ENCODE measurements at regions not wholly inside any gene's neighbourhood (a gene's known extent, or its start where the extent isn't known, plus 50 kb on each side); places are given as distances from the start of the nearest gene placed in this dataset.

DNA sequence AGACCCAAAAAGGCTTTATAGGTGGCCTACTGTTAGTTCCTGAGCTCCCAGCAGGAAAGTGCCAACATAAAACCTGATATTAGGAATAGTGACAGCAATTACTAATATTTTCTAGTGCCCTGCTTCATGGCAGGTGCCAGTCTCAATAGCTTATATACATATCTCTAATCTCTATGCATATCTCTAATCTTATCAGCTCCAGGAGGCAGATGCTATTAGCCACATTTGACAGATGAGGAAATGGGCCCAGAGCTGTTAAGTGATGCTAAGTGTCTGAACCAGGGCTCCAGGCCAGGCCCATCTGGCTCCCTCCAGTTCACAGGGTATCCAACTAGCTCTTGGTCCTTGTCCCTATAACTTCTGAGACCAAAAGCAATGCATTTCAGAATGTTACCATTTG is 142.5 kb downstream of the CHIC2 start:
- Histone ChIP-seq H3K36me3 (ENCODE audit: control insufficient read depth in 1 of 2, insufficient read depth in 2 of 2, low read length in 2 of 2) (no peaks in the 10 kb centered on the region), H3K4me1 (ENCODE audit: control insufficient read depth in 1 of 2, insufficient read depth in 2 of 2, low read length in 2 of 2) (peaks cover 0 to 6% of the 10 kb centered on the region in 2 experiments; a peak in 2 of 4 replicates), H3K27ac (ENCODE audit: low read depth, low read length) (no peak overlapping the region), H3K9me3 (ENCODE audit: control insufficient read depth in 1 of 2, insufficient read depth in 1 of 2, low read depth in 1 of 2, low read length in 2 of 2) (no peaks in the 10 kb centered on the region), H3K4me2 (ENCODE audit: low read length) (no peak overlapping the region), H3K9me2 (ENCODE audit: insufficient read depth) (no peaks in the 10 kb centered on the region), H2AFZ (ENCODE audit: low read depth, low read length, poor library complexity, severe bottlenecking) (no peak overlapping the region), H3K9ac (ENCODE audit: low read length) (no peak overlapping the region), H3K27me3 (ENCODE audit: insufficient read depth, low read length) (no peaks in the 10 kb centered on the region), H4K20me1 (ENCODE audit: insufficient read depth) (no peaks in the 10 kb centered on the region), H3K79me2 (ENCODE audit: insufficient read depth, low read length) (no peaks in the 10 kb centered on the region), H3K4me3 (replicated peaks in 1 of 2; ENCODE audit: low read depth in 1 of 2, low read length in 2 of 2) (no peak overlapping the region)
- ATAC-seq (no peak), DNase-seq (ENCODE audit: low read depth, low spot score) (no peak)
- TF ChIP-seq, protein P1, sequence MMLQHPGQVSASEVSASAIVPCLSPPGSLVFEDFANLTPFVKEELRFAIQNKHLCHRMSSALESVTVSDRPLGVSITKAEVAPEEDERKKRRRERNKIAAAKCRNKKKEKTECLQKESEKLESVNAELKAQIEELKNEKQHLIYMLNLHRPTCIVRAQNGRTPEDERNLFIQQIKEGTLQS (IDR thresholded peaks at IDR 0.05), result no peak
- no peak for TF ChIP-seq POLR2A (IDR thresholded peaks at IDR 0.05; ENCODE audit: borderline replicate concordance, extremely low read depth, insufficient read depth, insufficient read length)
- TF ChIP-seq POLR2AphosphoS5 (IDR thresholded peaks at IDR 0.05; ENCODE audit: low read depth, low read length), result no peak
- TF ChIP-seq, protein P2, sequence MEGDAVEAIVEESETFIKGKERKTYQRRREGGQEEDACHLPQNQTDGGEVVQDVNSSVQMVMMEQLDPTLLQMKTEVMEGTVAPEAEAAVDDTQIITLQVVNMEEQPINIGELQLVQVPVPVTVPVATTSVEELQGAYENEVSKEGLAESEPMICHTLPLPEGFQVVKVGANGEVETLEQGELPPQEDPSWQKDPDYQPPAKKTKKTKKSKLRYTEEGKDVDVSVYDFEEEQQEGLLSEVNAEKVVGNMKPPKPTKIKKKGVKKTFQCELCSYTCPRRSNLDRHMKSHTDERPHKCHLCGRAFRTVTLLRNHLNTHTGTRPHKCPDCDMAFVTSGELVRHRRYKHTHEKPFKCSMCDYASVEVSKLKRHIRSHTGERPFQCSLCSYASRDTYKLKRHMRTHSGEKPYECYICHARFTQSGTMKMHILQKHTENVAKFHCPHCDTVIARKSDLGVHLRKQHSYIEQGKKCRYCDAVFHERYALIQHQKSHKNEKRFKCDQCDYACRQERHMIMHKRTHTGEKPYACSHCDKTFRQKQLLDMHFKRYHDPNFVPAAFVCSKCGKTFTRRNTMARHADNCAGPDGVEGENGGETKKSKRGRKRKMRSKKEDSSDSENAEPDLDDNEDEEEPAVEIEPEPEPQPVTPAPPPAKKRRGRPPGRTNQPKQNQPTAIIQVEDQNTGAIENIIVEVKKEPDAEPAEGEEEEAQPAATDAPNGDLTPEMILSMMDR (IDR thresholded peaks at IDR 0.05 in 2 of 3, conservative IDR thresholded peaks at IDR 0.05 in 1 of 3; ENCODE audit: borderline replicate concordance in 1 of 3, insufficient read depth in 1 of 3, low read depth in 2 of 3, low read length in 2 of 3), result no peak
- TF ChIP-seq EGR1 (IDR thresholded peaks at IDR 0.05; ENCODE audit: low read depth), result no peak
- TF ChIP-seq, protein P3, sequence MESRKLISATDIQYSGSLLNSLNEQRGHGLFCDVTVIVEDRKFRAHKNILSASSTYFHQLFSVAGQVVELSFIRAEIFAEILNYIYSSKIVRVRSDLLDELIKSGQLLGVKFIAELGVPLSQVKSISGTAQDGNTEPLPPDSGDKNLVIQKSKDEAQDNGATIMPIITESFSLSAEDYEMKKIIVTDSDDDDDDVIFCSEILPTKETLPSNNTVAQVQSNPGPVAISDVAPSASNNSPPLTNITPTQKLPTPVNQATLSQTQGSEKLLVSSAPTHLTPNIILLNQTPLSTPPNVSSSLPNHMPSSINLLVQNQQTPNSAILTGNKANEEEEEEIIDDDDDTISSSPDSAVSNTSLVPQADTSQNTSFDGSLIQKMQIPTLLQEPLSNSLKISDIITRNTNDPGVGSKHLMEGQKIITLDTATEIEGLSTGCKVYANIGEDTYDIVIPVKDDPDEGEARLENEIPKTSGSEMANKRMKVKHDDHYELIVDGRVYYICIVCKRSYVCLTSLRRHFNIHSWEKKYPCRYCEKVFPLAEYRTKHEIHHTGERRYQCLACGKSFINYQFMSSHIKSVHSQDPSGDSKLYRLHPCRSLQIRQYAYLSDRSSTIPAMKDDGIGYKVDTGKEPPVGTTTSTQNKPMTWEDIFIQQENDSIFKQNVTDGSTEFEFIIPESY (IDR thresholded peaks at IDR 0.05; ENCODE audit: extremely low read depth, insufficient replicate concordance, low read length), result no peak
- ChIA-PET RAD21 (ENCODE audit: low non-redundant PET in 1 of 2, low total read pairs in 2 of 2, uncharacterized antibody in 2 of 2, unreplicated experiment in 2 of 2) (no interaction called here), CTCF (interaction anchor here (1.6 kb wide), 1 partner anchor 13 kb away, joined by 4 read pairs; no protein-coding TSS in a partner anchor), POLR2A (no interaction called here)
- no TSS peak for BruUV-seq (replicated peaks)
- intact Hi-C loops (cut with micrococcal nuclease), result no loop called here

Measured in HCT116 (cell line).